GM19099 (cell line): ENCODE measurements at regions not wholly inside any gene's neighbourhood (a gene's known extent, or its start where the extent isn't known, plus 50 kb on each side); places are given as distances from the start of the nearest gene placed in this dataset.

Experiments
- POLR2A ChIP-seq: IDR thresholded peaks from 3 replicates; pipeline ENCODE4 v1.6.1; 2011; ENCODE audit warnings: low read depth; ENCODE audit not compliant: insufficient read length; ENCODE audit errors: extremely low read depth

- TF ChIP-seq POLR2A, result no peak
These were observed 879.0 kb downstream of the BRD1 start for GRCh38 chr22:48948575-48949170.

DNA sequence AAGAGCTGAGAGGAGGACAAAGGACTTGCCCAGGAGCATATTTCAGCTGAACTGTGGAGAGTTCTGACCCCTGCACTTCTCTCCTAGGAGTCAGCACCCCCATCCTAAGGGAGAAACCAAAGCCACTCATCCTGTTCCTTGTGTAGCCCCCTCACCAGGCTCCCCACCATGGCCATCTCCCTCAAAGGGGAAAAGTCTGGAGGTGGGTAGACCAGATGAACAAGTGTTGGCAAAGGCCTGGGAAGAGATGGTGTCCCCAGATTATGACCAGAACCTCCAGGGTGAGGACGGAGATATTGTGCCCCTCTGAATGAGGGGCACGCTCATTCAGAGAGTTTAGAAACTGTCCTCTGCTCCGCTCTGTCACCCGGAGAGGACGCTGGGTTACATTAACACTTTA, 880.0 kb downstream of the BRD1 start:
- TF ChIP-seq POLR2A, result no peak

DNA sequence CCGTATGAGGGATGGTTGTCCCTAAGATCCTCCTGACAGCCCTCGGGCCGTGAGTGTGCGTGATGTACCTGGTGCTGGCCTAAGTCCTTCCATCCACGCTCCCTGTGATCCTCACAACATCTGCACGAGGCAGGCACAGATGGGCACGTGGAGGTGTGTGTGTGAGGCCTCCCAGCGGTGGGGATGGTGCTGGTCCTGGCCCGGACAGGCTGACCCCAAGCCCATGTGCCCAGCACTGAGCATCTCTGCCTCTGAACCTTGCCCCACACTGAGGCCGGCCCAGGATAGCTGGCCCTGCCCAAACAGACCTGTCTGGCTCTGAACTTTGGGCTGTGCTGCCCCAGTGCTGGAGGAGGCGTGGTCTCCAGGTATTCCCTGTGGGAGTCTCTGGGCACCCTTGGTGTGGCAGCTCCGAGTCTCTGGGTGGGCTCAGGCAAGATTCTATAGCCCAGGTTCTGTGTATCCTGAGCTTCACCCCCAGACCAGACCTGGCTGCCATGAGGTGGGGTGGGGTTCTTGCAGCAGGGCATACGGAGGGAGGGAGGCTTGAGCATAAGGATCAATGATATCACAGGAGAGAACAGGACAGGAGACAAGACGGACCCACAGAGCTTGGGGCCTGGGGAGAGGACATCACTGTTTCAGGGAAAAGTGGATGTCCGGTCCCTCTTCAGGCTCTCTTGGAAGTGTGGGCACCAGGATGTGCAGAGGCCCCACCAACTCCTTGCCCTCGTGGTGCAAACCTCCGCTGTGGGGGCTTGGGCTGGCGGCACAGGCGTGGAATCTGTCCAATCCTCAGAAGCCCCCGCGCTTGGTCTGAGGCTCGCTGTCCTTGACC, 881.8 kb downstream of the BRD1 start:
- no peak for TF ChIP-seq POLR2A

GRCh38 chr22:48944751-48945620, 882.7 kb downstream of the BRD1 start:
- no peak for TF ChIP-seq POLR2A

- no peak for TF ChIP-seq POLR2A
These were observed 883.3 kb downstream of the BRD1 start for GRCh38 chr22:48944433-48944750.

GRCh38 chr22:48943567-48944432, 883.9 kb downstream of the BRD1 start:
- no peak for TF ChIP-seq POLR2A

DNA sequence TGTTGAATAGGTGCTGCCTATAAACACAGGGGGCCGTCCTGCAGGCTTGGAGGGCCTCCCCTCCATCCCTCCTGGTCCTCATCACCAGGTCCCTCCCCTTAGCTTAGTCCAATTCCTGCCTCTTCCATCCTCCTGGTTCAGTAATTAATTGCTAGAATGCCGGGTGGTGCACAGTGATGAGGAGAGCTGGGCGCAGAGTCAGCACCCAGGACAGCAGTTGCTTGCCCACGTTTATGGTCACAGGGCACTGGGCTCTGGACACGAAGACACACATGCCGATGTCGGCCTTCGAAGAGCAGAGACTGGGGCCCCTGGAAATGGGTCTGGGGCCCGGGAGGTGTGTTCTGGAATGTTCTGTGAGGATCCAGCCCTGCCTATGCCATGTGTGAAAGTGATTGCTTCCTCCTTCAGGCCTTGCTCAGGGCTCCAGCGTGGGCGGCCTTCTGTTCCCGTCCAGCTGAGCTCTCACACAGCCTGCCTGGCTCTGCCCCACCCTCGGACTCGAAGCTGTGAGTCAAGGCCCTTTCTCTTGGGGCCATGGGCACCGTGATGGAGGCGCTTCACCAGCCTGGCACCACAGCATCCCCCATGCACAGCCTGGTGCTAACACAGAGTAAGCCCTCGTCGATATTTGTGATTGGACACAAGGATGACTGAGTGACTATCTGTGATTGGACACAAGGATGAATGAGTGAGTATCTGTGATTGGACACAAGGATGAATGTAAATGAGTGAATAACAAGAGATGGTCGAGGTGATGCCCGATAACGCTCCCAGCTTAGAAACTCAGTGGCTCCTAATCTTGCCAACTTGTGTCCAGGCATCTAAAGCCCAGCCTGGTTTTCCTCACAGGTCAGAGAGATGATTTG, 884.7 kb downstream of the BRD1 start:
- no peak for TF ChIP-seq POLR2A

GRCh38 chr22:48941903-48942575, 885.6 kb downstream of the BRD1 start:
- TF ChIP-seq POLR2A, result no peak

DNA sequence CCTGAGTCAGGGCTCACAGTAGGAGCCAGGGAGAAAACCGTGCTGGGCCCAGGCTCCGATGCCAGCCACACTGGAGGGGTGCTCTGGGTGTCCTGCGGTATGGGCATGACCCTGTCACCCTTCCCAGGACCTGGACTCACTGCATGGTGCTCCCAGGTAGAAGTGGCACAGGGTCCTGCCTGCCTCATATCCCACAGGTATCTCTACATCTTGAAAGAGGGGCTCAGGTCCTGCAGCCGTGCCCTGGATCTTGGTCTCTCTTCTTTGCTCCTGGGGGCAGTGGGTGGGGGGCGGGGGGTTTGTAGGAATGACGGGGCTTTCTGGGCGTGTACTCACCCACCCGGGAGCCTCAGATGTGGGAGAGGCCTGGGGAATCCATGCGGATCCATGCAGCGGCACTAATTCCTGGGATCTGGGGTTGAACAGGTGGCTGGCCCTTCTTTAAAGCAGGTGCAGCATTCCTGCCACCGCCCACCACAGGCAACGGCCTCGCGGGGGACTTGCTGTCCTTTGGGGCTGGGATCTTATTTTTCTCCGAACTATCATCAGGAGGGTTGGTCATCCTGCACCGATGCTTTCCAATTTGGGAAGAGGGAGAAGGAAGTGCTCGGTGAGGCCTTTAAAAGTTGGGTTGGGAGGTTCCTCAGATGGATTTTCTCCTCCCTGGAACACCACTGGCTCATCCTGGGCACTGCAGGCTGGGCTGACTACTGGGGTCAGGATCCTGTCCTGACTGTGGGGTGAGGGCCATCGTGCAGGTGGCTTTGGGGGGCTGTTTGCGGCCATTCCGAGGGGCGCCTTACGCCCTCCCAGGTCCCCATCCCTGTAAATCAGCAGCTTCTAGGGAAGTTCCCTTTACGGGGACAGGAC, 886.4 kb downstream of the BRD1 start:
- TF ChIP-seq POLR2A, result no peak

- no peak for TF ChIP-seq POLR2A
These were observed 887.2 kb downstream of the BRD1 start for GRCh38 chr22:48940266-48941032.

DNA sequence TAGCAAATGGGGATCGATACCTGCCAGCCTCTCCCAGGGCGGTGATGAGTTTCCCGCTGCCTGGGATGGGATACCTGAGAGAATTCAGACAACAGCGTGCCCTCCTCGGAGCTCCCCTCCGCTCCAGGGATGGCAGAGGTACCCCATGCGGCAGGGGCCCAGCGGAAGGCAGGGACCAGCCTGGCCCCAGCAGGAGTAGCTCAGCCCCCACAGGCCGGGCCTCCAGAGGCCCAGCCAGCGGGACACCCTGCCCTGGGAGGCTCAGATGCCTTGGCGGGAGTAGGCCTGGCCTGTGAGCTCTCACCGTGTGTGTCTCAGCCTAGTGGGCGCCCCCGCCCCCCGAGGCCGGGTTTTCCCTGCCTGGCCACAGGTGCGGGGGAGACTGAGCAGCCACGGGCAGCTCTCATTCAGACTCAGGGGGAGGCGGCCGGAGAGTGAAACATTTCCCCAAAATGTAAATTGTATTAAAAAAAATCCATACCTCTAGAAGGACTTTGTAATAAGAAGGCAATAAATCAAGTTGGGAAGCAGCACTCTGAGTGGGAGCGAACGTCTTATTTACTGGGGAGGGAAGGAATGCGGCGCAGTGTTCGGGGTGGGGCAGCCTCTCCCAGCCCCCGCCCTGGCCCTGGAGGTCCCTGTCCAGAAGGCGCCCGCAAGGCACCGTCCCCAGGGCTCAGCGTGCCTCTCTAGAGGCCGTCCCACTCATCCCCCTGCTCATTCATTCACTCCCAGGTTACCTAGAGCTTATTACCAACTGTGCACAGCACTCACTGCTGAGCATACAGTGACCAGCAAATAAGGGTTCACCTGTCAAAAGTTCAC, 888.0 kb downstream of the BRD1 start:
- no peak for TF ChIP-seq POLR2A
